Stomach (tissue), 8 donors: ENCODE measurements at regions not wholly inside any gene's neighbourhood (a gene's known extent, or its start where the extent isn't known, plus 50 kb on each side); places are given as distances from the start of the nearest gene placed in this dataset.

Source experiments
- DNase-seq, 2 donors: peaks; one replicate each; pipeline versions ENCODE4 v3.0.0 to v3.0.0-alpha.2; 2013 to 2019
- H3K27ac ChIP-seq, 5 donors: fragments of 200-600 bp in 4 of 5; sonication (generic) in 4 of 5; one replicate each; pipeline ENCODE4 v1.5.1; 2013 to 2019; ENCODE audit warnings: mild to moderate bottlenecking in 1 of 5, moderate library complexity in 1 of 5
- H3K27me3 ChIP-seq, 3 donors: fragments of 200-600 bp; sonication (generic); one replicate each; pipeline ENCODE4 v1.5.1; 2017 to 2019; ENCODE audit warnings: mixed run types in 1 of 3
- H3K36me3 ChIP-seq, 4 donors: fragments of 200-600 bp; sonication (generic); 1 replicate in 3 of 4; 2 replicates in 1 of 4; pipeline ENCODE4 v1.5.1; 2016 to 2019
- H3K4me1 ChIP-seq, 4 donors: fragments of 200-600 bp; sonication (generic); one replicate each; pipeline ENCODE4 v1.5.1; 2016 to 2019
- H3K4me3 ChIP-seq, 4 donors: fragments of 200-600 bp; sonication (generic) in 3 of 4; one replicate each; pipeline ENCODE4 v1.5.1; 2016 to 2019; ENCODE audit warnings: mild to moderate bottlenecking in 1 of 4
- H3K9me3 ChIP-seq, 4 donors: fragments of 200-600 bp; sonication (generic); one replicate each; pipeline ENCODE4 v1.5.1; 2016 to 2019
- EP300 ChIP-seq: sonication (generic); formaldehyde crosslinking; IDR thresholded peaks from one replicate; pipeline ENCODE4 v1.6.1; 2017; ENCODE audit warnings: antibody characterized with exemption
- POLR2A ChIP-seq, 4 donors: fragments of 450-650 bp; IDR thresholded peaks; one replicate each; pipeline ENCODE4 v1.6.1; 2016; ENCODE audit warnings: antibody characterized with exemption in 4 of 4, control low read depth in 2 of 4, mild to moderate bottlenecking in 1 of 4, moderate library complexity in 1 of 4
- POLR2AphosphoS5 ChIP-seq, 3 donors: sonication (generic); formaldehyde crosslinking; IDR thresholded peaks; one replicate each; pipeline ENCODE4 v1.6.1; 2016; ENCODE audit warnings: antibody characterized with exemption in 3 of 3
- WGBS, 5 donors: extraction: QIAGEN DNeasy Blood & Tissue Kit in 3 of 5; methylation state at CpG; one replicate each; pipeline versions ENCODE4 v1.1.5 to v1.1.7; 2013 to 2018; 5-methylcytosine and 5-hydroxymethylcytosine counted together
- intact Hi-C: fragments of 100-400 bp; cut with DNase I; formaldehyde crosslinking; loops from one replicate; pipeline ENCODE4 v1.15.1; 2023; ENCODE audit warnings: low total_unique reads
- TF ChIP-seq, protein P1 (sequence below), 7 experiments: fragments of 450-650 bp in 4 of 7; fragments of 200-600 bp in 3 of 7; sonication (generic) in 3 of 7; IDR thresholded peaks; one replicate each; pipeline ENCODE4 v1.5.1; 2016 to 2019; ENCODE audit warnings: antibody characterized with exemption in 7 of 7, control low read depth in 2 of 7, mild to moderate bottlenecking in 1 of 7
- donor health status: healthy with polysubstance abuse.
- donor health status: Bipolar disorder and iron deficiency.
- donor health status: healthy.

DNA sequence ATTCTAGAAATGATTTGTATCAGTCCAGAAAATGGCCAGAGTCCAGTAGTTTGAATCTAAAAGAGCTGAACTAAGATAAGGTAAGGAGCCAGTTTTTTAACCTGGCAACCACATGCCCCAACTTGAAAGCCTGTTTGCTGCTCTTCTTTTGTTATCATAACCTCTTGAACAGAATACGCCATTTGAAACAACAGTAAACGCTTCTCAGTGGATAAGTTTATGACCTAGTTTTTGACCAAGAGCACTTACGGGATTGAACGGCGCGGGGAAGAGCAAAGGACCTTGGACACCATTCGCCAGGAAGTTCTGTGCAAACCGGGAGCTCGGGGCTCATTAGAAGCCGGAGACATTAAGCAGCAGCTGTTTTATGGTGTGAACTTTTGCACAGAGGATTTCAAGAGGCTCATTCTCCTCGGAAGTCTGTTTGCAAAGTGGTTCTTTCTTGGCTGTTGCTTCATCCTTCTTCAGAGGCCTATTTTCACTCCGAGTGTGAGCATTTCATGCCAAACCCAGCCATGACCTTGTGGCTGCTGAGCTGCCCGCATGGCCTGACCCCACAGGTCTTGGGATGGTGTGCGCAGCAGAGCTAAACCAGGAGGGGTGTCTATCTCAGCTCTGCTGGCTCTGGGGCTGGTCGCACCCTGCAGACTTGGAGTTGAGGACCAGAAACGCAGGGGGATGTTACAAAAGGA lies 215.1 kb downstream of the SOX4 start:
- WGBS, 5 donors: 30 to 47% (median 42%) methylated on average over 16 of the region's 16 CpGs
- Histone ChIP-seq H3K36me3 (no peaks in the 10 kb centered on the region), H3K4me3 (peak overlapping the region in 1 of 4 donors; percentile 13), H3K27me3 (no peaks in the 10 kb centered on the region), H3K4me1 (peaks cover 6 to 20% (median 11%) of the 10 kb centered on the region in 4 donors), H3K9me3 (no peaks in the 10 kb centered on the region), H3K27ac (peak overlapping the region in 4 of 5 donors; percentile 27 to 67 (median 51))
- TF ChIP-seq, protein P1, sequence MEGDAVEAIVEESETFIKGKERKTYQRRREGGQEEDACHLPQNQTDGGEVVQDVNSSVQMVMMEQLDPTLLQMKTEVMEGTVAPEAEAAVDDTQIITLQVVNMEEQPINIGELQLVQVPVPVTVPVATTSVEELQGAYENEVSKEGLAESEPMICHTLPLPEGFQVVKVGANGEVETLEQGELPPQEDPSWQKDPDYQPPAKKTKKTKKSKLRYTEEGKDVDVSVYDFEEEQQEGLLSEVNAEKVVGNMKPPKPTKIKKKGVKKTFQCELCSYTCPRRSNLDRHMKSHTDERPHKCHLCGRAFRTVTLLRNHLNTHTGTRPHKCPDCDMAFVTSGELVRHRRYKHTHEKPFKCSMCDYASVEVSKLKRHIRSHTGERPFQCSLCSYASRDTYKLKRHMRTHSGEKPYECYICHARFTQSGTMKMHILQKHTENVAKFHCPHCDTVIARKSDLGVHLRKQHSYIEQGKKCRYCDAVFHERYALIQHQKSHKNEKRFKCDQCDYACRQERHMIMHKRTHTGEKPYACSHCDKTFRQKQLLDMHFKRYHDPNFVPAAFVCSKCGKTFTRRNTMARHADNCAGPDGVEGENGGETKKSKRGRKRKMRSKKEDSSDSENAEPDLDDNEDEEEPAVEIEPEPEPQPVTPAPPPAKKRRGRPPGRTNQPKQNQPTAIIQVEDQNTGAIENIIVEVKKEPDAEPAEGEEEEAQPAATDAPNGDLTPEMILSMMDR (IDR thresholded peaks at IDR 0.05): no peak
- TF ChIP-seq POLR2AphosphoS5 (IDR thresholded peaks at IDR 0.05): no peak
- no peak for TF ChIP-seq EP300
- no peak for TF ChIP-seq POLR2A (IDR thresholded peaks at IDR 0.05)
- intact Hi-C loops: no loop called here
- DNase-seq: peak in 1 of 2 donors; percentile 74

DNA sequence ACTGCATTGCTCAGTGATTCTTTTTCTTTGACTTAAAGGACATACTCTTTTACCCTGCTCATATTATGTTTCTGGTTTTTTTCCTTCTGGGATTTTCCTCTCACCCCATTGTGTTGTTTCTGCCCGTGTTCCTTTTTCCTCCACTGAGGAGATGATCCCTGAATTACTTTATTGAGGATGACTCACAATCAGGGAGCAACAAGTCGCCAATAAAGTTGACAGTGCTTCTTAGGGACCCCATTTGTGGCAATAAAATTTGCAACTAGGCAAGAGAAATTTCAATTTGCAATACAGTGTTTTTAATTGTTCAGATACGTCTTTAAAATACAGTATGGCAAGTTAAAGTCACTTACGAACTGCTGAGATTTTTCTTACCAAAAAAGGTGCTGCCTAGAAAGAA lies 217.9 kb downstream of the SOX4 start:
- Histone ChIP-seq H3K27ac (no peak overlapping the region), H3K4me3 (no peak overlapping the region), H3K36me3 (no peaks in the 10 kb centered on the region), H3K9me3 (no peaks in the 10 kb centered on the region), H3K27me3 (no peaks in the 10 kb centered on the region), H3K4me1 (peaks cover 6 to 20% (median 11%) of the 10 kb centered on the region in 4 donors)
- TF ChIP-seq POLR2AphosphoS5 (IDR thresholded peaks at IDR 0.05) (no peak), POLR2A (IDR thresholded peaks at IDR 0.05) (no peak), EP300 (no peak)
- TF ChIP-seq, protein P1 (IDR thresholded peaks at IDR 0.05): no peak
- no peak for DNase-seq
- 77 to 89% (median 86%) methylated on average over 4 of the region's 4 CpGs for WGBS, 5 donors
- intact Hi-C loops: no loop called here

DNA sequence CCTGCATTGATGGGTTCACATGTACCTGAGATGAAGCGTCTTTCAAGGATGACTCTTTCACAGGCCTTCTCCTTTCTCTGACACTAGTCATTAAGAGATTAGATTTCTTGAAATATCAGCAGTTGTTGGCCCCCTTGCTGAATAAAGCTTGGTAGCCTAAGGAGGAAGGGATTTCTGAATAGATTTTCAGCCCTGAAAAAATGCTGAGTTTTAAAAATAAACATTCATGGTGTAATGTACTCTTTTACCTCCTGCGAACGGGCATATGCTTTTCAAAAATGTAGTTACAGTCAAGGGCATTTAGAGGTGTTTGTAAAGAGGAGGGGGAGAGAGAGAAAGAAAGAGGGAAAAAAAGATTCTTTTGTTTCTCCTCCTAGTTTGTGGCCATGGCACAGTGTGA lies 222.7 kb downstream of the SOX4 start:
- no peak overlapping the region for H3K4me3 ChIP-seq
- 51 to 78% (median 58%) methylated on average over 3 of the region's 3 CpGs for WGBS, 5 donors
- no peaks in the 10 kb centered on the region for H3K9me3 ChIP-seq
- H3K27ac ChIP-seq: no peak overlapping the region
- H3K27me3 ChIP-seq: no peaks in the 10 kb centered on the region
- no peak for DNase-seq
- intact Hi-C loops: no loop called here
- no peak for TF ChIP-seq POLR2A (IDR thresholded peaks at IDR 0.05)
- TF ChIP-seq, protein P1 (IDR thresholded peaks at IDR 0.05): no peak
- TF ChIP-seq EP300: no peak
- TF ChIP-seq POLR2AphosphoS5 (IDR thresholded peaks at IDR 0.05): no peak
- H3K4me1 ChIP-seq: no peaks in the 10 kb centered on the region
- no peaks in the 10 kb centered on the region for H3K36me3 ChIP-seq

DNA sequence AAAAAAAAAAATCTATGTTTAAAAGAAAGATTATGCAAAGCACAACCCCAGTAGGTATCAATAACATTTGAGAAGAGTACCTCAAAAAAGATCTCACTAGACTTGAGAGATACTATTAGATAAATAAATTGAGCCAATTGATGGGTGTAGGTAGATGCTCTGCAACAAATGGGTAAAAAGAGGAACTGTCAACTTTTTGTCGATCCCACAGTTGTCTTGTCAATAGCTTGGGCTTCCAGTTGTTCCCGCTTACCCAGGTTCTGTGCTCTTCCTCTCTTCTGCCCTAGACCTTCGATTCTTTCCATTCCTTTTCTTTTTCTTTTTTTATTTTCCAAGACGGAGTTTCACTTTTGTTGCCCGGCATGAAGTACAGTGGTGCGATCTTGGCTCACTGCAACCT lies 226.9 kb downstream of the SOX4 start:
- intact Hi-C loops: no loop called here
- TF ChIP-seq POLR2AphosphoS5 (IDR thresholded peaks at IDR 0.05): no peak
- TF ChIP-seq POLR2A (IDR thresholded peaks at IDR 0.05): no peak
- TF ChIP-seq, protein P1 (IDR thresholded peaks at IDR 0.05): no peak
- TF ChIP-seq EP300: no peak
- Histone ChIP-seq H3K36me3 (no peaks in the 10 kb centered on the region), H3K27ac (no peak overlapping the region), H3K9me3 (no peaks in the 10 kb centered on the region), H3K4me1 (peaks cover 0 to 19% (median 10%) of the 10 kb centered on the region in 4 donors), H3K27me3 (no peaks in the 10 kb centered on the region), H3K4me3 (no peak overlapping the region)
- DNase-seq: no peak
- WGBS, 5 donors: 95 to 97% (median 95%) methylated on average over 6 of the region's 6 CpGs
